HCT116 (cell line): ENCODE measurements at regions not wholly inside any gene's neighbourhood (a gene's known extent, or its start where the extent isn't known, plus 50 kb on each side); places are given as distances from the start of the nearest gene placed in this dataset.

Source experiments
- CTCF ChIP-seq, 3 experiments: fragments of 200-600 bp in 1 of 3; sonication (generic) in 1 of 3; IDR thresholded peaks in 2 of 3; conservative IDR thresholded peaks in 1 of 3; 2 replicates each; pipeline ENCODE4 v1.5.1; 2012 to 2017; ENCODE audit warnings: low read depth in 2 of 3, low read length in 2 of 3, antibody characterized with exemption in 1 of 3, borderline replicate concordance in 1 of 3, control low read depth in 1 of 3, mild to moderate bottlenecking in 1 of 3, mixed read lengths in 1 of 3, mixed run types in 1 of 3, moderate library complexity in 1 of 3; ENCODE audit not compliant: insufficient read depth in 1 of 3
- POLR2A ChIP-seq: IDR thresholded peaks from 2 replicates; pipeline ENCODE4 v1.7.0; 2011; ENCODE audit warnings: borderline replicate concordance; ENCODE audit not compliant: insufficient read depth, insufficient read length; ENCODE audit errors: extremely low read depth
- POLR2AphosphoS5 ChIP-seq: IDR thresholded peaks from 2 replicates; pipeline ENCODE4 v1.6.1; 2011; ENCODE audit warnings: mild to moderate bottlenecking, low read depth, low read length, moderate library complexity
- REST ChIP-seq: IDR thresholded peaks from 2 replicates; pipeline ENCODE4 v1.6.1; 2012; ENCODE audit warnings: low read depth

- TF ChIP-seq REST (no peak), POLR2A (no peak), CTCF (IDR thresholded peaks at IDR 0.05 in 2 of 3, conservative IDR thresholded peaks at IDR 0.05 in 1 of 3; ENCODE audit: borderline replicate concordance in 1 of 3, insufficient read depth in 1 of 3, low read depth in 2 of 3, low read length in 2 of 3) (no peak), POLR2AphosphoS5 (no peak)
These were observed 754.8 kb upstream of the ADAMTS5 start for GRCh38 chr21:27721675-27722074.
